ELR (cell line): ENCODE measurements at regions not wholly inside any gene's neighbourhood (a gene's known extent, or its start where the extent isn't known, plus 50 kb on each side); places are given as distances from the start of the nearest gene placed in this dataset.
"Not testable (repeated sequence)": the region's sequence is repeated elsewhere in the genome, so short reads cannot be mapped to it uniquely, and the experiment has no call there.

ENCODE experiments used
- DNase-seq: peaks from one replicate; pipeline ENCODE4 v3.0.0-alpha.2; 2015; ENCODE audit warnings: low read depth

DNA sequence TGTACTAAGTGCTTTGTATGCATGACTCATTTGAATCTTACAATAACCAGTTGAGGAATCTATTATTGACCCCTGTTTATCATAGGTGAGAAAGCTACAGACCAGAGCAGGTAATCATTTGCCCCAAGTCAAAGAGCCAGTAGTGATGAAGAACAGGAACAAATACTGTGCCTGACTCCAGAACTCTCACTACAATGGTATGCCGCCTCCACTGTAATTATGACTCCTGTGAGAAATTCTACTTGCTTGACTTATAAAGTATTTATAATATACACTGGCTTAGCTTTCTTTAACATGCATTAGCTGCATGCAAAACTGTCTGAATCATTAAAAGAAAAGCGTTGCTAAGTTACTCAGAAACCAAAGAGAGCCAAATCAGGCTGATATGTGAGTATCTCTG, 92.6 kb downstream of the ZNF281 start:
- peak; percentile 76 for DNase-seq

DNA sequence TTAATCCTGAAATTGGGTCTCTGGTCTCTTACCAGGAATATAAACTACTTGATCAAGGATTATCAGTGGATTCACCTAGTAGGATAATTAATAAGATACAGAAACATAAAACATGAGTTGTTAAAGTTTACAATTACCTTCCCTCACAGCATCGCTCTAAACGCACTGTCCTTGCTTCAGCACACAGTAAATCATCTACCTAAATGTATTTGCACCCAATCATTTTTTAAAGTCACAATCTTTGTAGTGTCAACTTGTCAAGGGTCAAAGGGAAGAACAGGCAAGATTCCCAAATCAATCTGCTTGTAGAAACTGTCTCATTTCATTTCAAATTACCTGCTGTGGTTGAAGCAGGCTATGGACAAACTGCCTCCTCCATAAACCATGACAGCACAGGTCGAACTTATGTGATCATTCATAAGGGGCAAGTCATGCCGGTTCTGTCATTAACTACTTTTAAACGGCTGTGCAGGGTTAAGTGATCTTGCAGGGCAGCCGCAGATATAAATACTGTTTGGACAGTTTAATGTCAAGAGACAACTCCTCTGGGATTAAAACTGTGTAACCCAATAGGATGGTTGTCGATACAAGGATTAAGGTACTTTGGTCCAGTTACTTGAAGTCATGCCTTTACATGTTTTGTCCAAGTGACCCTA, 93.6 kb downstream of the ZNF281 start:
- no peak for DNase-seq

DNA sequence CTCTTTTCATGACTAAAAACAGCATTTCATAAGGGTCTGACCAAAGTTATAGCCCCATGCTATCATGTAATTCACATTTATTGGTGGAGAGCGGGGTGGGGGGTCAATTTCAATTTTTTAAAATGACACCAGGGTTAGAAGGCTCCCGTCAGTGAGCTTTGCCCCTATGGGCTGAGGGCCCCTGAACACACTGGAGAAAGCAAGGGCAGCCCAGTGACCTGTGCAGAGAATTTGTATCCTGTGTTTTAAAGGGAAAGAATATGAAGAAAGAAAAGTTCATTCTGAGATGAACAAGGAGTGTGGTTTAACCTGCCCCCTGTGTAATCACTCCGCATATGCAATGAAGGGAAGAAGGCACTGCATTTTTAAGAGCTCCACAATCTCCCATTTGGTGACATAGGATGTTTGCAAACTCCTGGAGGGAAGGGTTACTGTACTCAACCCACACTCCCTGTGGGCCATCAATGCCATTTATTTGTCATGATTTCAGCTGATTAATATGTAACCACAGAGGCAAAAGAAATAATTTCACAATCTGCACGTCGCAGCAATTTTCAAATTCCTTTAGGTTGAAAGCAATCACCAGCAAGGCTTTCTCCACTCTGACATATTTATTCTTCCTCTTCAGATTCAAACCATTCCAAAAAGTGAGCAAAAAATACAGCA, 95.6 kb downstream of the ZNF281 start:
- peak; percentile 47 for DNase-seq

DNA sequence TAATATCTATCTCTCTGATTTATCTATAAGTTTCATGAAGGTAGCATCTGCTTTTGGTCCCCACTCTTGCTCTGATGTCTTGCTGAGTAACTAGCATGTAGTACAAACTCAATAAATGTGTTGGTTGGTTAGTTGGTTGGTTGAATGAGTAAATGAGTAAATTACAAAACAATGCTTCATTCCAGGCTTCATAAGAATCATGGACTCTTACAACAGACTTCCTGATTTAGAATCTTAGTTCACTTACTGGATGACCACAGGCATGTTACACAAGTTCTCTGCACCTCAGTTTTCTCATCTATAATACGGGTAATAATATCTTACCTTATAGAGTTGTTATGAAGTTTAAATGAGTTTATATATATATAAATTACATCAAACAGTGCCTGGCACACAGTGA, 98.6 kb downstream of the ZNF281 start:
- DNase-seq = peak; percentile 33

DNA sequence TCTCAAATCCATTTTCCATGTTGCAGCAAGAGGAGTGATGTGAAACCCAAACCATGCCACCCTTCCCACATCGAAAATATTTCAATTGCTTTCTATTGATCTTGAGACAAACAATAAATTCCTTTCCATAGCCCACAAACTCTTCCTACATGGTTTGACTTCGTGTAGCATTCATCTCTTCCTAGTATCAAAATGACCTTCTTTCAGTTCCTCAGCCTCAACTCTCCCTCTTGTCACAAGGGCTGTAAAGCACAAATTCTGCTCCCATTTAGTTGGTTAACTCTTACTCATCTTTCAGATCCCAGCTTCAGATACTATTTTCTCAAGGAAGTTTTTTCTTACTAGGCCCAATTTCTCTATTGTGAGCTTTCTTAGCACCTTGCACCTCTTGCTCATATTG, 99.0 kb downstream of the ZNF281 start:
- no peak for DNase-seq

DNA sequence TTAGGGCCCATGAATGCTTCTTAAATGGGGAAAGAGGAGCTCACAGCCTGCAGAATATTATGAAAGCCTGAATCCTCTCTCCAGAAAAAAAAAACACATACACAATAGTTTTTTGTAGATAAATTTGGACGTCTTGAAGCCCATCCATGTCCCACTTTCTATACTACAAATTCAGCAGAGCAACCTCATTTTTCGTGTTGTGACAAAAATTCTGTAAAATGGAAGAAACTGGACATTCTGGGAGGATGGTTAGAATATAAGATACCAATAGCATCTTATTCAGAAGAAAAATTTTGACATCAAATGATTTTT, 102.1 kb downstream of the ZNF281 start:
- no peak for DNase-seq

DNA sequence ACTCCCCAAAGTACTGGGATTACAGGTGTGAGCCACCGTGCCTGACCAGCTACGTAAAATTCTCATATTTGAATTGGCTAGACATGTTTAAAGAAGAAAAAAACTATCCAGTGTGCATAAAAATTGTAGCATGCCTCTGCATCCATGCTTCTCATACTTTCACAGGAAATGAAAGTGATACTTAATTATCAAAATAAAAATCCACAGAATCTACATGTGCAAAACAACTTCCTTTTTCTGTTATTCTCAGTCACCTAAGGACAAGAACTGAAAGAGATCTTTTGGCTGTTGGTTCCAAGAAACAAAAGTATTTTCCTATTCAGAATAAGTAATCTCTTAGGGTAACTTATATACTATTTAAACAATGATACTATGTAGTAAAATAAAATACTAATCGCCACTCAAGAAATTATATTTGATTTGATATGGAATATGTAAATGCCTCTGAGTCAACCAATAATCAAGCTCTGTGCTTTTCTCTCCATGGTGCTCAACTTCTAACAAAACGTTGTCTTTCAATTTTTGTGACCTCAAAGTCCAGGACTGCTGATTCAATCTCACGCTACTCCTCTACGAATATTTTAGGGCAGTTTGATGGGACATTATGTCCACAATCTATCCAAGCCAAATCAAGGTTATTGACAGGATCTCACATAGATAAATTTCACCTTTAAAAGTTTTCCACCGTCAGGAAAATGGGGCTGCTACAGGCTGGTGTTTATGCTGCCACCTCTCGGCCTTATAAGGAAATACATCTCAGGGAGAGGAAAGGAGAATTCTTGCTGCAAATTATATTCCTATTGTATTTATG, 102.7 kb downstream of the ZNF281 start:
- peak; percentile 61 for DNase-seq

DNA sequence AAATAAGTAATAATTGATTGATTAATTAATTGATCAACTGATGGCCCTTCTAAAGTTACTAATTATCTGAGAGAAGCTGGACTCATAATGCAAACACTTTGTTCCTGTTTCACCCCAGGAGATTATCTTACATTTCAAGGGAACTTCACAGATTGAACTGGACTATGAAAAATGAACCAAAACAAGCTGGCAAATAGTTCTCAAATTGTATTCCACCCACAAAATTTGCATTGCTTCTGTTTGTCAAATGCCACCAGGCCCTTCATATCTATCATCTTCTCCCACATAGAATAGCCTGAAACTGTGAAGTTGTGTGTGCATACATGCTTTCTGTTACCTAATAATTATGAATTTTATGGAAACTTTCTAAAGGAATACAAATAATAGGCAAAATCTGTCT, 104.0 kb downstream of the ZNF281 start:
- DNase-seq = no peak

DNA sequence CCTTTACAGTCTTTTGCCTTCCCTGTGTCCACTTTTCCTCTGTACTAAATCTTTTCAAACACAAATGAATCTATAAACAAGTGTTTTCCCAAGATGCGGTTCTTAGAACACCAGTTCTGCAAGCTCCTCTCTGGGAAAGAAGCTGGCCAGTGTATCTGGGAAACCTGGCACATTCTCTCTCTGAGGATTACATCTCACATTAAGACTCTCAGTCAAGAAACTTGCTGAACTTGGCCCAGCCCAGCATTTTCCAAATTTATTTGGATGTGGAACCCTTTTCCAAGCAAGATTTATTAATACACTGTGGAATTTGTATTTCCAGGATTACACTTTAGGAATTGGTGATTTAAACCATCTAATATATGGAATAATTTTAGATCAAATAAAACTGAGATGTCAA, 105.7 kb downstream of the ZNF281 start:
- no peak for DNase-seq

DNA sequence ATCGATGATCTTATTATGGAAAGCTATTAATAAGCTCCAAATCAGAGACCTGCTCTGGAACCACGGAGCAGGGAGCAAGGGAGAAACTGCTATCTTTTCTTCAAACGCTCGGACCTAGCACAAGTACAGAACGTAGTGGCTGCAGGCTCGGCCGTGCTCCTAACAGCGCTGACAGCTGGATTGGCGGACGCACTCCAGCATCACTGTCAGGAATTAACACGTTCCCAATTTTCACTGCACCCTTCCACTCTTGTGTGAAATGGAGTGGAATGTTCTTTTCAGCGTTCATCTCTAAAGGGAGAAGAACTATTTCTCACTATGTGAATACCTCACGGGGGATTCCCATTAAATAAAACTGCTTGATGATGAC, 106.9 kb downstream of the ZNF281 start:
- no peak for DNase-seq

DNA sequence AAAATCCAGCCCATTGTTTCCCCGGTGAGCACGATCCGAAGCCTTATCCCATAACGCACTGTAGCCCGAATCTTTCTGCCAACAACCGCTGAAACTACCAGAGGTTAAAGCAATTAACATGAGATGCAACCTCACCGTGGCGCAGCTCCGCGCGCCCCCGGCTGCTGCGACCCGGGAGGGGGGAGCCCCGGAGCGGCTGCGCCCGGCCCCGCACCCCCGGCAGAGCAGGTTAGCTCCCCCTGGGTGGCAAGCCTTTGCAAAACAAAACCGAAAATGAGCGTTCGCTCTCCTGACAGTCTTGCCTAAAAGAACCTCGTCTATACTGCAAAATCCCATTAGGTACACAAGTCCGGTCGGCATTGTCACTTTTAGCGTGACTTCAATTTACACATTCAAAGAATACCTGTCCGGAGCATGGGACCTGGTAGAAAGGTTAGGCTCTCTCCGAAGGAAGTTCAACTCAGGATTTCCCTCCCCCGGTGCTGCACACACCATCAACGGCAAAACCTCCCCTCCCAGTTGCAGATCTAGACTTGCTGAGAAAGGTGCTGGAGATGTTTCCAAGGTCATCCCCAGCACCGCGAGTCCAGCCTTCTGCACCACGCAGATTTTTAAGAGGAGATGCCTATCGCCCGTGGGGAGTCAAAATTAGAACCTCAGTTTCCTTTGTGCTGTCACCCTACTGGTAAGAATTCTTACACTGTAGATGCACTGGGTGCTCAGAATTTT, 107.5 kb downstream of the ZNF281 start:
- DNase-seq = peak; percentile 48

DNA sequence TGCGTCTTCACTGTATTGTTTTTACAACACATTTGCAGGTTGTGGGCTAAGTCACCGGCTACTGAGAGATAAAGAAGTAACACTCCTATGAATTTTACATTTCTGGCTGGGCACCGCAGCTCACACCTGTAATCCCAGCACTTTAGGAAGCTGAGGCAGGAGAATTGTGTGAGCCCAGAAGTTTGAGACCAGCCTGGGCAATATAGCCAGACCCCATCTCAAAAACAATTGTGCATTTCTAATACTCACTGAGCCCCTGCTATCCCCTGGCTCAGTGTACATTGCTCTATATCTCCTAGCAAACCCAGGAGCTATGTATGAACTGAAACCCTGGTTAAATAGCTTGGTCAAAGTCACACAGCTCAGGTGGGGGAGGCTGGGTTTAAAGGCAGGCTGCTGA, 108.7 kb downstream of the ZNF281 start:
- DNase-seq = no peak

DNA sequence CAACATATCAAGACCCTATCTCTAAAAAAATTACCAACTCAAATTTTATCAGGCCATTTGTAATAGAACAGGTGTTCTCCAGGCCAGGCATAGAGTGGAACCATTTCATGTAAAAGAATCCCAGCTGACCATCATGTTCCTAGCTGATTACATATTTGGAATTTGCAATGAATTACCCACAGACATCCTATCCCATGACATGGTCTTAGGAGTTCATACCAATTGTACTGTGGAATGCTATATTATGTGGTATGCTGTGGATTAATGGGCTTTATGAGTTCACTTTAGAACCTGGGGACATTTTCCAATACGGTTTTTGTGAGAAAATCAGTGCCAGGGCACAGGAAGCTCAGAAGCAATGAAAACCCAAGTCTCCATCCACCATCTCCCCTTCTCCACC, 110.3 kb downstream of the ZNF281 start:
- DNase-seq = no peak

DNA sequence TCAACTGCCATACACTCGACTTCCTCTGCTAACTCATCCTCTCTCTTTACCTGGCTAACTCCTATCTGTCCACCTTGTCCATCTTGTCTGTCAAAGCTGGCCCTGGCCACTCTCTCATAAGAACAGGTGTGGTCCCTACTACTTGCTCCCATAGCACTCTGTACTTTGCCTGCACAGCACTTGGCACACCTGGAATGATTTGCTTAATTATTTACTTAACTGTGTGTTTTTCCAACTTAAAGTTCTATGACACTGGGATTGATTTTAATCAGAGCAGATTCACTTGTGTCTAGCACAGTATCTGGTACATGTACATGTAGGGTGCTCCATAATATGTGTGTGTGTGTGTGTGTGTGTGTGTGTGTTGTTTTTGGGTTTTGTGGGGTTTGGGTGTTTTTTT, 111.6 kb downstream of the ZNF281 start:
- DNase-seq = no peak

DNA sequence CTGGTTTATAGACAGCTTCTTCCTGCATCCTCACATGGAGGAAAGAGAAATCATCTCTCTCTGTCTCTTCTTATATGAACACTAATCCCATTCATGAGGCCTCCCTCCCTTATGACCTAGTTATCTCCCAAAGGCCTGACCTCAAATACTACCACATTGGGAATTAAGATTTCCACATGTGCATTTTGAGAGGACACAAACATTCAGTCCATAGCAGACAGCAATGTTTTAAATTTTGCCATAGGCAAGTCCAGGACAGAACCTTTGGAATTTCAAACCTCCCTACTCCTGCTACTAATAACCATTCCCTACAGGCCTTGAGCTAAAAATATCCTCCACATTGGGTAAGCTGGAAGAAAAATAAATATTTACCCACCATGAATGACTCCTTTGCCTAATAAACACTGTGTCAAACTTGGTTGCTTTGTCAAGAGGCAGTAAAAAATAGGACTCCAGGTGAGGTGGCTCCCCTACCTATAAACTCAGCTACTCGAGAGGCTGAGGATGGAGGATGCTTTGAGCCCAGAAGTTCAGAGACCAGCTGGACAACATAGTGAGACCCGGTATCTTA, 113.7 kb downstream of the ZNF281 start:
- no peak for DNase-seq

DNA sequence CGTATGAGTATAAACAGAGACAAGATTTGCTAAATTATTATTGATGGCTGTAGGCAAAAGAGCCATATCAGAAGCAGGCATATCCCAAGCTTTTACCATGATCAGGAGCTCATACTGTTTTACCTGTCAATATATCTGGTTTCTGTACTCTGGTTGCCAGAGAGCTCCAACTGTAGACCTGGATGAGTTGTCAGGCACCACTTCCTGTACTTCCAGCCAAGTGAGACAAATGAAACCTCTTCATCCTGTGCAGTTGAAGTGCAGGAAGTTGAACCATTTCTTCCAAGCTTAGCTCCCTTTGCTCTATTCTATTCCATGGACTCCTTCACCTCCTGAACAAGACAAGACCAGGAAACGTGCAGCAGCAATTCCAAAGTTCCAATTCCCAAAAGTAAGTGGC, 115.6 kb downstream of the ZNF281 start:
- DNase-seq = no peak

DNA sequence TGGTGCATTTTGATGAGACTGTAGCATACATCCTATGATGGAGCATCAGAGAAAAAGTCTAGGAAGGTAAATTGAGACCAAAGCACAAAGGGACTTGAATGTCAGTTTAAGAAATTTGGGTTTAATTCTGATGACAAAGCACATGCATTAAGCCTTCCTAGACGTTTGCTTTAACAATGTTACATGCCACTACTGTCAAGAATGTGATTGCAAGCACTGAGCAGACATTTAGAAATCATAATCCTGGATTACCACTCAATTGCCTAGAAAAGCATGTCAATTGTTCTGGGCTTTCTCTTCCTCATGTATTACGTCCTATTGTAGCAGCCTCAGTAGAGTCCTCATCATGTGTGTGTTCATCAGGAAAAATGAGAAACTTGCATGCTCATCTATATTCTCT, 117.1 kb downstream of the ZNF281 start:
- DNase-seq = no peak

DNA sequence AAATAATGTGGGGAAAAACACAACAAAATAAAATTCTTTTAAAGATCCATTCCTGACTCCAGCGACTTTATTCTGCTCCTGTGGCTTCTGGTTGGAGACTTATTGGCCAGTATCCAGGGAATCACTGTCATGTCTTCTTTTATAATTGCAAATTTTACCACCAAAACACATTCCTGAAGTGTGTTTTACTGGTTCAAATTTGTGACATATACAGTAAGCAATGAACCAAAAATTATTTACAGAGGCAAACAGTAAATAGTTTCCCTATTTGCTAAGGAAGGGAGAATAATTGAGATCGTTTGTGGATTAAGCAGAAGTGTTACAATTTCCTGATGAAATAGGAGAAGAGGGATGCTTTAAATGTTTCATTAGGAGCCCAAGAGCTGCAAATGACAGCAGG, 118.7 kb downstream of the ZNF281 start:
- DNase-seq = no peak

DNA sequence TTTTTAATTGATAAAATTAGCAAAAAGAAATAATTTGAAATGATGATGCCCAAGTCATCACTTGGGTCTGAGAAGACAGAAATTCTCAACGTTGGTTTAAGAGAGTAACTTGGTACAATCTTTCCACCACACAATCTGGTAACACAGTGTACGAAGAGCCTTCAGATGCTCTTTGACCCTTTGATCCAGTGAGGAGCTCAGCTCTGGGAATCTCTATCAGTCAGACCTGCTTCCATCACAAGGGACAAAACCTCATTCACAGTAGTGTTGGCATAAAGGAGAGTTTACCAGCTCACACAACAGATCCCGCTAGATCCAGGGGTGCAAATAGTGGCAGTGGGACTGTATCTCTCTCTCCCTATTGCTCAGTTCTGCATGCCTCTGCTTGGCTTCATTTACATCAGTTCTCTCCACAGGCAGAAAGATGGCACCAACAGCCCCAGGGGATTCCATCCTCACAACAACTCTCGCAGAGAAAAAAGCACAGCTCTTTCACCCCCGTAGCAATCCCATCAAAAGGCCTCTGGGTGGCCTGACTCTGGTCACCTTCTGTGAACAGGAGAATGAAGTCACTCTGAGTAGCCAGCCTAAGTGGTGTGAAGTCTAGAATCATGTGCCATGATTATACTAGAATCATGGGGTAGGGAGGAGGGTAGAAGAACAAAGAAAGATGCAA, 119.7 kb downstream of the ZNF281 start:
- DNase-seq = peak; percentile 52

DNA sequence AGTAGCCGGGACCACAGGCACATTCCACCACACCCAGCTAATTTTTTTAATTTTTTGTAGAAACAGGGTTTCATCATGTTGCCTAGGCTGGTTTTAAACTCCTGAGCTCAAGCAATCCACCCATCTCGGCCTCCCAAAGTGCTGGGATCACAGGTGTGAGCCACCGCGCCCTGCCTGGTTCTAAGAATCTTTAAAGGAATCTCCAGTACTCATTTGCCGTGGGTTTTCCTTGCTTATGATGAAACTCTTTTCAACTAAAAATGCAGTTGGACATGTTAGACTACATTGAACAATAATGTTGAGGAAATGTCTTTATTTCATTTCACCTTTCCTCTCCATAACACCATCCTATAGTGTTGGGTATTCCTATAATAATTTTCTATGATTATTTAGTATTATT, 121.6 kb downstream of the ZNF281 start:
- no peak for DNase-seq

DNA sequence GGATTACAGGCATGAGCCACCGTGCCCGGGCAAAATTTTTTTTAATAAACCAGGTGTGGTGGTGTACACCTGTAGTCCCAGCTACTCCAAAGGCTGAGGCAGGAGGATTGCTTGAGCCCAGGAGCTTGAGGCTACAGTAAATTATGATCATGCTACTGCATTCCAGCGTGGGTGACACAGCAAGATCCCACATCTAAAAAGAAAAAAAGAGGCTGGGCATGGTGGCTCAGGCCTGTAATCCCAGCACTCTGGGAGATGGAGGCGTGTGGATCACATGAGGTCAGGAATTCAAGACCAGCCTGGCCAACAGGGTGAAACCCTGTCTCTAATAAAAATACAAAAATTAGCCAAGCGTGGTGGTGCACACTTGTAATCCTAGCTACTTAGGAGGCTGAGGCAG, 125.6 kb downstream of the ZNF281 start:
- not testable (repeated sequence) for DNase-seq
